GM12865 (cell line): ENCODE measurements at regions not wholly inside any gene's neighbourhood (a gene's known extent, or its start where the extent isn't known, plus 50 kb on each side); places are given as distances from the start of the nearest gene placed in this dataset.

Experiments
- DNase-seq: peaks from one replicate; pipeline ENCODE4 v3.0.0; 2010; ENCODE audit warnings: low read depth
- H3K4me3 ChIP-seq: 2 replicates; pipeline ENCODE4 v1.5.1; 2011; ENCODE audit warnings: mild to moderate bottlenecking, low read depth, low read length, control low read depth
- TF ChIP-seq, protein P1 (sequence below): IDR thresholded peaks from 2 replicates; pipeline ENCODE4 v1.5.1; 2011; ENCODE audit warnings: low read length, control low read depth, low read depth, inconsistent platforms; ENCODE audit not compliant: insufficient read depth; ENCODE audit errors: missing control alignments

DNA sequence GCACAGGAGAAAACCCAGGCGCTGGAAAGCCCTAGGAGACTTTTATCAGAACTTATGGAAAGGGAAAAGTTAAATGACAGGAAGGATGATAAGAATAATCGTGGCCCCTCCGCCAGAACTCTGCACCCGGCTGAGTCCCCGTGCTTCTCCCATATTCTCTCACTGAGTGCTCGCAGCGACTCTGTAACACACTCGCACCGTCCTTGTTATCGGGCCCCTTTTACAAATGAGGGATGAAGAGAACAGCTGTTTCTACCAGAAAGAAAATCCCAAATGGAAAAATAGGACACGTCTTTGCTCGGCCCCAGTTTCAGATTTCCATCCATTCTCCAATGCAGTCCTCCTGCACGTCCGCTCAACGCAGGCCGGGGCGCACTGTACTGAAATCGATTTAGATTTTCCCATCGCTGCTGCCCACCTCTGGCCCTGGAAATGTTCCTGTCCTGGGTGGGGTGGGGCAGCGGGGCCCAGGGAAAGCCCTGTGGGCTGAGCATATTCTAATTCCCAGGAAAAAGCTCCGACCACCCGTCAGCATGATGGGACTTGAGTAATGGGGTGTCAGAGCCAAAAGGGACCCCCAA, 66.4 kb downstream of the KCNF1 start:
- no peak for DNase-seq
- TF ChIP-seq, protein P1, sequence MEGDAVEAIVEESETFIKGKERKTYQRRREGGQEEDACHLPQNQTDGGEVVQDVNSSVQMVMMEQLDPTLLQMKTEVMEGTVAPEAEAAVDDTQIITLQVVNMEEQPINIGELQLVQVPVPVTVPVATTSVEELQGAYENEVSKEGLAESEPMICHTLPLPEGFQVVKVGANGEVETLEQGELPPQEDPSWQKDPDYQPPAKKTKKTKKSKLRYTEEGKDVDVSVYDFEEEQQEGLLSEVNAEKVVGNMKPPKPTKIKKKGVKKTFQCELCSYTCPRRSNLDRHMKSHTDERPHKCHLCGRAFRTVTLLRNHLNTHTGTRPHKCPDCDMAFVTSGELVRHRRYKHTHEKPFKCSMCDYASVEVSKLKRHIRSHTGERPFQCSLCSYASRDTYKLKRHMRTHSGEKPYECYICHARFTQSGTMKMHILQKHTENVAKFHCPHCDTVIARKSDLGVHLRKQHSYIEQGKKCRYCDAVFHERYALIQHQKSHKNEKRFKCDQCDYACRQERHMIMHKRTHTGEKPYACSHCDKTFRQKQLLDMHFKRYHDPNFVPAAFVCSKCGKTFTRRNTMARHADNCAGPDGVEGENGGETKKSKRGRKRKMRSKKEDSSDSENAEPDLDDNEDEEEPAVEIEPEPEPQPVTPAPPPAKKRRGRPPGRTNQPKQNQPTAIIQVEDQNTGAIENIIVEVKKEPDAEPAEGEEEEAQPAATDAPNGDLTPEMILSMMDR, result no peak
- H3K4me3 ChIP-seq, result no peak overlapping the region

DNA sequence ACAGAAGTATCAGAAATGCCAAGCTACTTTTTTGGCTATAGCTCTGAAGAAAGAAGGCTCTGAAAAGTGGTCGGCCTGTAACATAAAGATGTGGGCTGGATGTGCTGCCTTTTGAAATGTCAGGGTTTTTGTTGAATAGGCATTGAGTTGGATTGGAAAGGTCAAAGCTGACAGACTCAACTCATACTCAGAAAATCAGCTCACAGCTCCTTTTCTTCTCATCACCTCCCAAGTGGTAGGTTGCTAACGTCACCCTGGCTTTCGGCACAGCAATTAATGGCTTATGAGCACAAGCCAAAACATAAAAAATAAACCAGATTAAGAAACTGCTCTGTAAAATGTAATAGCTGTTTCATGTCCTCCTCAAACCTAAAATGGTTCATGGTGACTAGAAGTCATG, 68.3 kb downstream of the KCNF1 start:
- no peak for DNase-seq
- TF ChIP-seq, protein P1, result no peak
- no peak overlapping the region for H3K4me3 ChIP-seq

DNA sequence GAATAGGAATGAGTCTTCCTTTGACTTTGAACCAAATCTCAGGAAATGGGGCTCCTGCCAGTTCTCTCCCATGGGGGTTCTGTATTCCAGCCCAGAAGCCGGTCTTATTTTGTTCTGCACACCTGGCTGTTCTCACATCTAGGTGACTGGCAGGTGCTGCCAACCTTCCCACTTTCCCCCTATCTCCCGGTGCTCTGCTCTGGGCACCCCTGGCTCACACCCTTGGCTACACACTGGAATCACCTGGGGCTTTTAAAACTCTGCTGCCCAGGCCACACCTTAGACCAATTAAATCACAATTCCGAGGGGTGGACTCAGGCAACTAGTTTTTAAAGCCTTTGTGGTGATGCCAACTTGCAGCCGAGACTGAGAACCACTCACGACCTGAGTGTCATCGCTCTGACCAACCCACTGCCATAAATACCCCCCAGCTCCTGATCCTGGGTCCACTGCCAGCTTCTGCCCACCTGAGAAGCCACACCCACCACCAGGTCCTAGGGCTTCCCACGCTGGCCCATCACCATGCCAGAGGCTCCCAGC, 69.2 kb downstream of the KCNF1 start:
- H3K4me3 ChIP-seq, result no peak overlapping the region
- TF ChIP-seq, protein P1, result no peak
- no peak for DNase-seq

DNA sequence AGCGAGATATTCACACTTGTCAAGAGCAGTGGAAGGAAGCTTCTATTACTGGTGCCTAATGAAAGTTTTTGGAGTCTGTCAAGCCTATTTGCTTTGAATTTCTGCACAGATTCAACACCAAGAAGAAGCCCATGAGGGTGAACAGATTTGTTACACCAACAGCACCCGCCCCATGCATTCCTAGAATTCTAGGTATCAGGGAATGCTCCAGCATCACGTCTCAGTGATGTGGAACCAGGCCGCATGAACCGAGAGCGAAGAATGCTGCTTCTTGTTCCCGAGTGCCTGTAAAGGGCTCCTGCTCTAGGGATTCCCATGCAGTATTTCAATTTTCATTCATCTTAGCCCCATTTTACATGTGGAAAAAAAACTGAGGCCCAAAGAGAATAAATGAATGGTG, 69.7 kb downstream of the KCNF1 start:
- DNase-seq, result no peak
- TF ChIP-seq, protein P1, result no peak
- H3K4me3 ChIP-seq, result no peak overlapping the region

DNA sequence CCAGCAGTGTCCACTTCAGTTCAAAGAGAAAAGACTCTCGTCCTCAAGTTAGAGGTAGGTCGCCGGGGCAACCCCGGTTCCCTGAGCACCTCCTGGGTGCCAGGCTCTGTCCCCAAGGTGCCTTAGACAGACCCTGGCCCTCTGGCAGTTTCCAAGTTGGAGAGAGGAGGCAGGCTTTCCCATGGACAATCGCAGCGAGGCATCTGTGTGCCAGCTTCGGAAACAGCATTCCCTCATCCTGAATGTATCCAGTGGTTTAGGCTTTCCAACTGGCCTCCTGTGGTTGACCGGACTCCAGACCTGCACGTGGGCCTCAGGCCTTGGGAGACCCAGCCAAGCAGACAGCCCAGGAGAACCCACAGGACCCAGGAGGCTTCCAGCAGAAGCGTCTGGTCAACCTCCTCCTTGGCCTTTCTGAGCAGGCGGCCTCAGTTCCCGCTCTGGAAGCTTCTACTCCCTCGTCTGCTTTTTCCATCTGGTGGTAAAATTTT, 70.3 kb downstream of the KCNF1 start:
- TF ChIP-seq, protein P1, result no peak
- H3K4me3 ChIP-seq, result no peak overlapping the region
- no peak for DNase-seq

DNA sequence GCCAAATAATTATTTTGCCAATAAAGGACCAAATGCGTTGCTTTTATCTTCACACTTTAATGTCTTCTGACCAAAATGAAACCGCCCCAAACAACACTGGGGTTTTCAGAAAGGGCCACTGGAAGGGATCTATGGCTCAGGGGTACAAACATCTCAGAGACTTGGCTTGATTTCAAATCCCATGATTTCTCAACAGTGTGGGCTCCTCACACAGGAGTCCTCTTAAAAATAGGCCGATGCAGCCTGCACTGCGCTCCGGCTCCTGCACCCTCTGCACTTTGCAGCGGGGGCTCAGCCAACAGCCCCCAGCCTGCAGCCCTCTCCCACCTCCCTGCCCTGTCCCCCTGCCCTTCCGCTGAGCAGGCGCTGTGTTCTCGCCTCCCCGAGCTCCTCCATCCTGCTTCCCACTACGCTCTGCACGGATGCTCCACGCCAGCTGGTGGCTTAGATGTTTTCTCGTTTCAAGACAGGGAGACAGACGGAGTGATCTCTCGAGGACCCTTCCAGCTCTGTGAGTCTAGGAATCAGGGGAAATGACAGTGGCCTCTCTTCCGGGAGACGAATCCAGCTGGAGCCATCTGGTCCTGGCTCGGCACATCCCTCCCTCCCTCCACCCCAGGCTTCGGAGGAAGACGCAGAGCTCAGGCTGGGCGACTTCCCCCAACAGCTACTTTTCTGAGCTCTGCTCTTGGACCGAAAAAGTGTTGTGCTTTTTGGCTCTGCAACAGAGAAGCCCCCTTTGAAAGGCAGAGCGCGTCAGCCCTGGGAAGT, 71.4 kb downstream of the KCNF1 start:
- no peak for DNase-seq
- TF ChIP-seq, protein P1, result no peak
- no peak overlapping the region for H3K4me3 ChIP-seq

DNA sequence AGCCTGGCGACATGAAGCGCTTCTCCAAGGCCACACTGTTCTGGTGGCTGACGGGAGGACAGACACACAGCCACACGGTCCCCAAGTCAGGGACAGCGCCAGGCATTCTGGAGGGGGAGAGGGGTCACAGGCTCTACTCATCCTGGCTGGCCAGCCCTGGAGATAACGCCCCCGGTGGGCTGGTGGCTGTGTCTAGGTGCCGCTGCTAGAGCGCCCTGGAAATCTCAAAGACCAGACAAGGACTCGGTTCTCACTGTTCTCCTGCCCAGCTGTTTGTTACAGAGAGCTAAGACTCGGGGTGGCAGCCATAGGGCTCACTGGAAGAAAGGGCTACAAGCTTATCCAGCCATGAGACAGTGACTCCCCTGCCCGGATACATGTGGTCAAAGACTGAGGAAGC, 72.0 kb downstream of the KCNF1 start:
- DNase-seq, result no peak
- H3K4me3 ChIP-seq, result no peak overlapping the region
- TF ChIP-seq, protein P1, result no peak
